DND-41 (cell line): ENCODE measurements at regions not wholly inside any gene's neighbourhood (a gene's known extent, or its start where the extent isn't known, plus 50 kb on each side); places are given as distances from the start of the nearest gene placed in this dataset.

Source experiments
- ATAC-seq: fragments of 200-7000 bp; cut with Tn5 transposase; 3 replicates; pipeline ENCODE4 v1.9.1; 2021; ENCODE audit warnings: low read depth; ENCODE audit not compliant: insufficient read depth
- DNase-seq: peaks from one replicate; pipeline ENCODE4 v3.0.0-alpha.2; 2020
- H2AFZ ChIP-seq: 2 replicates; pipeline ENCODE4 v1.6.0; 2012; ENCODE audit warnings: low read depth, low read length
- H3K27ac ChIP-seq: 2 replicates; pipeline ENCODE4 v1.5.1; 2012; ENCODE audit warnings: low read length, inconsistent platforms
- H3K27me3 ChIP-seq: fragments of 200-600 bp; sonication (generic); 2 replicates; pipeline ENCODE4 v1.6.0; 2012; ENCODE audit warnings: low read length, mild to moderate bottlenecking, inconsistent platforms; ENCODE audit not compliant: insufficient read depth, poor library complexity
- H3K36me3 ChIP-seq: 2 replicates; pipeline ENCODE4 v1.5.1; 2012; ENCODE audit warnings: low read length, inconsistent platforms; ENCODE audit not compliant: insufficient read depth
- H3K4me1 ChIP-seq: 2 replicates; pipeline ENCODE4 v1.5.1; 2012; ENCODE audit warnings: mild to moderate bottlenecking, low read length; ENCODE audit not compliant: insufficient read depth
- H3K4me2 ChIP-seq: 2 replicates; pipeline ENCODE4 v1.6.0; 2012; ENCODE audit warnings: mild to moderate bottlenecking, moderate library complexity, low read length, inconsistent platforms; ENCODE audit not compliant: insufficient read depth
- H3K4me3 ChIP-seq, 2 experiments: fragments of 200-600 bp in 1 of 2; shearing (Covaris generic) in 1 of 2; 2 replicates each; pipeline ENCODE4 v1.5.1; 2012 to 2016; ENCODE audit warnings: inconsistent platforms in 2 of 2, low read length in 2 of 2, mild to moderate bottlenecking in 2 of 2, low read depth in 1 of 2, moderate library complexity in 1 of 2
- H3K79me2 ChIP-seq: 2 replicates; pipeline ENCODE4 v1.6.0; 2012; ENCODE audit warnings: low read length, inconsistent platforms; ENCODE audit not compliant: insufficient read depth
- H3K9ac ChIP-seq: 2 replicates; pipeline ENCODE4 v1.6.0; 2012; ENCODE audit warnings: low read depth, mild to moderate bottlenecking, inconsistent platforms, low read length, moderate library complexity
- H3K9me3 ChIP-seq: 2 replicates; pipeline ENCODE4 v1.5.1; 2012; ENCODE audit warnings: low read length, moderate library complexity, mild to moderate bottlenecking, inconsistent platforms; ENCODE audit not compliant: insufficient read depth, severe bottlenecking
- H4K20me1 ChIP-seq: 2 replicates; pipeline ENCODE4 v1.6.0; 2012; ENCODE audit warnings: low read length; ENCODE audit not compliant: insufficient read depth
- EZH2 ChIP-seq: IDR thresholded peaks from 3 replicates; pipeline ENCODE4 v1.6.1; 2012; ENCODE audit warnings: borderline replicate concordance, low read depth, mild to moderate bottlenecking, moderate library complexity, low read length, inconsistent platforms; ENCODE audit not compliant: severe bottlenecking
- TF ChIP-seq, protein P1 (sequence below): IDR thresholded peaks from 2 replicates; pipeline ENCODE4 v1.5.1; 2012; ENCODE audit warnings: borderline replicate concordance, low read length, moderate library complexity, mild to moderate bottlenecking; ENCODE audit not compliant: poor library complexity, severe bottlenecking; ENCODE audit errors: extremely low read depth

DNA sequence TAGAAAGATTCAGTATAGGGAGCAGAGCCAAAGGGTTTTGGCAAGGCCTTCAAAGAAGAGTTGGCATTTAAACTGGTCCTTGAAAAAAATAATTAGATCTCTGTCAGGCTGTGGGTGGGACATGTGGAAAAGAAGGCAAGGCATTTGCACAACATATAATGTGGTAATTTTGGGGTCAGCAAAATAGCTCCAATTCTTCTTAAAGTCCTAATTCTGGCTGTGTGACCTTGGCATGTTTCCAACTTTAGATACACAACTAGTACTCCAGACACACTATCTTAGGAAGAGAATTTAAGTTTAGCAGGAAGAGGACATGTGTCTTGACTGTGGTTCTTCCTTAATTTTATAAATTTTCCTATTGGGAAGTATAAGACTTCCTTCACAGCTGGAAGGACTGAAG lies 206.3 kb downstream of the PCDH17 start:
- H3K36me3 ChIP-seq: no peaks in the 10 kb centered on the region
- no peaks in the 10 kb centered on the region for H3K27me3 ChIP-seq
- no peaks in the 10 kb centered on the region for H3K79me2 ChIP-seq
- no peak overlapping the region for H3K4me2 ChIP-seq
- no peaks in the 10 kb centered on the region for H4K20me1 ChIP-seq
- H3K4me1 ChIP-seq: no peaks in the 10 kb centered on the region
- no peak overlapping the region for H3K27ac ChIP-seq
- no peaks in the 10 kb centered on the region for H3K9me3 ChIP-seq
- no peak for DNase-seq
- TF ChIP-seq EZH2: no peak
- TF ChIP-seq, protein P1, sequence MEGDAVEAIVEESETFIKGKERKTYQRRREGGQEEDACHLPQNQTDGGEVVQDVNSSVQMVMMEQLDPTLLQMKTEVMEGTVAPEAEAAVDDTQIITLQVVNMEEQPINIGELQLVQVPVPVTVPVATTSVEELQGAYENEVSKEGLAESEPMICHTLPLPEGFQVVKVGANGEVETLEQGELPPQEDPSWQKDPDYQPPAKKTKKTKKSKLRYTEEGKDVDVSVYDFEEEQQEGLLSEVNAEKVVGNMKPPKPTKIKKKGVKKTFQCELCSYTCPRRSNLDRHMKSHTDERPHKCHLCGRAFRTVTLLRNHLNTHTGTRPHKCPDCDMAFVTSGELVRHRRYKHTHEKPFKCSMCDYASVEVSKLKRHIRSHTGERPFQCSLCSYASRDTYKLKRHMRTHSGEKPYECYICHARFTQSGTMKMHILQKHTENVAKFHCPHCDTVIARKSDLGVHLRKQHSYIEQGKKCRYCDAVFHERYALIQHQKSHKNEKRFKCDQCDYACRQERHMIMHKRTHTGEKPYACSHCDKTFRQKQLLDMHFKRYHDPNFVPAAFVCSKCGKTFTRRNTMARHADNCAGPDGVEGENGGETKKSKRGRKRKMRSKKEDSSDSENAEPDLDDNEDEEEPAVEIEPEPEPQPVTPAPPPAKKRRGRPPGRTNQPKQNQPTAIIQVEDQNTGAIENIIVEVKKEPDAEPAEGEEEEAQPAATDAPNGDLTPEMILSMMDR: no peak
- H2AFZ ChIP-seq: no peak overlapping the region
- ATAC-seq: no peak
- H3K4me3 ChIP-seq: no peak overlapping the region
- no peak overlapping the region for H3K9ac ChIP-seq

DNA sequence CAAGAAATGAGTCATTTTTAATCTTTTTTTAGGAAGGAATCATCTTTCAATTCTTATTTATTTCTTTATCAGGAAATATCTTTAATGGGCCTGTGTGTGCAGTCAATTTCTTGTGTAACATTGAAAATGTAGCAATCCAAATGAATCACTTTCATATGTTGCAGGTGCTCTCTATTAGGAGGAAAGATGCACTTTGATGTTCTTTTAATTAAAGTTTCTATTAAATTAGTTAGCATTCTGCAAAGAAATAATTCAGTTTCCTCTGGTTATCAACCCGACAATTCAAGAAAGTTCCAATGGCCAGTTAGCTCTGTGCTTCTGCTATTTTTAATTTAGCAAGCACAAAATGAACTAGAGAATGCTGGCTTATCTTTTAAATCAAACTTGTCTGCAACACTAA lies 212.0 kb downstream of the PCDH17 start:
- H3K27ac ChIP-seq: no peak overlapping the region
- ATAC-seq (no peak), DNase-seq (no peak)
- no peak overlapping the region for H2AFZ ChIP-seq
- H3K36me3 ChIP-seq: no peaks in the 10 kb centered on the region
- no peaks in the 10 kb centered on the region for H3K79me2 ChIP-seq
- no peak overlapping the region for H3K4me3 ChIP-seq
- H3K9ac ChIP-seq: no peak overlapping the region
- TF ChIP-seq, protein P1: no peak
- no peaks in the 10 kb centered on the region for H3K4me1 ChIP-seq
- H3K9me3 ChIP-seq: peaks cover 6% of the 10 kb centered on the region
- no peak overlapping the region for H3K4me2 ChIP-seq
- no peaks in the 10 kb centered on the region for H4K20me1 ChIP-seq
- no peaks in the 10 kb centered on the region for H3K27me3 ChIP-seq

DNA sequence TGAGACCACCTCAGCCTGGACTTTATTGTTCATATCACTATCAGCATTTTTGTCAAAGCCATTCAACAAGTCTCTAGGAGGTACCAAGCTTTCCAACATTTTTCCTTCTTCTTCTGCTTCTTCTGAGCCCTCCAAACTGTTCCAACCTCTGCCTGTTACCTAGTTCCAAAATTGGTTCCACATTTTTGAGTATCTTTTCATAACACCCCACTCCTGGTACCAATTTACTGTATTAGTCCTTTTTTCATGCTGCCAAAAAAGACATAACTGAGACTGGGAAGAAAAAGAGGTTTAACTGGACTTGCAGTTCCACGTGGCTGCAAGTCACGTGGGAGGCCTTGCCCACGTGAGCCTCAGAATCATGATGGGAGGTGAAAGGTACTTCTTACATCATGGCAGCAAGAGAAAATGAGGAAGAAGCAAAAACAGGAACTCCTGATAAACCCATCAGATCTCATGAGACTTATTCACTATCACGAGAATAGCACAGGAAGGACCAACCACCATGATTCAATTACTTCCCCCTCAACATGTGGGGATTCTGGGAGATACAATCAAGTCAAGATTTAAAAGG lies 215.1 kb downstream of the PCDH17 start:
- H3K4me2 ChIP-seq: no peak overlapping the region
- no peaks in the 10 kb centered on the region for H3K4me1 ChIP-seq
- H3K4me3 ChIP-seq: no peak overlapping the region
- peaks cover 6% of the 10 kb centered on the region for H3K9me3 ChIP-seq
- DNase-seq: no peak
- no peaks in the 10 kb centered on the region for H4K20me1 ChIP-seq
- no peak overlapping the region for H3K9ac ChIP-seq
- H3K79me2 ChIP-seq: no peaks in the 10 kb centered on the region
- H2AFZ ChIP-seq: no peak overlapping the region
- H3K36me3 ChIP-seq: no peaks in the 10 kb centered on the region
- TF ChIP-seq, protein P1: no peak
- TF ChIP-seq EZH2: no peak
- ATAC-seq: no peak
- no peaks in the 10 kb centered on the region for H3K27me3 ChIP-seq
- no peak overlapping the region for H3K27ac ChIP-seq

DNA sequence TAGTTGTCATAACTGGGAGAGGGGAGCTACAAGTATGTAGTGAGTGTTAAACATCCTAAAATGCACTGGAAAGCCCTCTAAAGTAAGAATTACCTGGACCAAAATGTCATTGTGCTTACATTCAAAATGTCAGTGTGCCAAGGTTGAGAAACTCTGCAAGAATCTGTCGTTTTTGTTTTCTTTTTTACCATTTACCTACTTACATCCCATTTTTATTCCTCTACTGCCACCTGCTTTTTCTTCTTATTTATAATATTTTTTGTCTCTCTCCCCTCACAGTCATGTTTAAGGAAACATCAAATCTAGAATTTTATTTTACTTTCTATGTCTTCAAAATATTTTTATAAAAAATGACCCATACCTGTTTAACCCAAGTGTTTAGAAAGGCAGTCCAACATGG lies 226.4 kb downstream of the PCDH17 start:
- DNase-seq: no peak
- Histone ChIP-seq H4K20me1 (no peaks in the 10 kb centered on the region), H3K27ac (no peak overlapping the region), H3K9me3 (no peaks in the 10 kb centered on the region), H3K4me1 (no peaks in the 10 kb centered on the region), H3K9ac (no peak overlapping the region), H3K79me2 (no peaks in the 10 kb centered on the region), H2AFZ (no peak overlapping the region), H3K4me3 (no peak overlapping the region), H3K27me3 (no peaks in the 10 kb centered on the region), H3K36me3 (no peaks in the 10 kb centered on the region), H3K4me2 (no peak overlapping the region)
- ATAC-seq: no peak
- TF ChIP-seq EZH2: no peak
- TF ChIP-seq, protein P1: no peak
